ENCODE measurements at regions not wholly inside any gene's neighbourhood (a gene's known extent, or its start where the extent isn't known, plus 50 kb on each side); places are given as distances from the start of the nearest gene placed in this dataset.

DNA sequence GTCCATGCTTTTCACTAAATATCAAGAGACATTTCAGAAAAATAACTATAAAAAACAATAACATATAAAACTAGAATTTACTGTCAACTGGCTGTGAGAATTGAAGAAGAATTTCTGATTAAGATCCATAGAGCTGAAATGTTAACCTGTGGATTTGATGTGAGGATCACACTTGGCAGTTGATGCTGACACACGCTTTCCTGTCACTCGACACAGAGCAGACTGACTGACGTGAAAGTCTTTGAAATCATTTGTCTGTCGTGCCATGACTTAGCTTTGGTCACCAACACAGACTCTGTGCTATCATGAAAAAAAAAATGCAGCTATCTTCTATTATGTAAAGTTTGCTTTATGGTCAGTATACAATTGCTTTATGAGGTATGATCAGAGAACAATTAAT lies 706.0 kb upstream of the ZP4 start:
- no peak overlapping the region for H3K27ac ChIP-seq
- intact Hi-C loops (cut with DNase I), result no loop called here
- DNase-seq (no peak), ATAC-seq (no peak)
- no peaks in the 10 kb centered on the region for H3K9me3 ChIP-seq
- no peaks in the 10 kb centered on the region for H3K36me3 ChIP-seq
- no peaks in the 10 kb centered on the region for H3K4me1 ChIP-seq
- TF ChIP-seq, protein P1, sequence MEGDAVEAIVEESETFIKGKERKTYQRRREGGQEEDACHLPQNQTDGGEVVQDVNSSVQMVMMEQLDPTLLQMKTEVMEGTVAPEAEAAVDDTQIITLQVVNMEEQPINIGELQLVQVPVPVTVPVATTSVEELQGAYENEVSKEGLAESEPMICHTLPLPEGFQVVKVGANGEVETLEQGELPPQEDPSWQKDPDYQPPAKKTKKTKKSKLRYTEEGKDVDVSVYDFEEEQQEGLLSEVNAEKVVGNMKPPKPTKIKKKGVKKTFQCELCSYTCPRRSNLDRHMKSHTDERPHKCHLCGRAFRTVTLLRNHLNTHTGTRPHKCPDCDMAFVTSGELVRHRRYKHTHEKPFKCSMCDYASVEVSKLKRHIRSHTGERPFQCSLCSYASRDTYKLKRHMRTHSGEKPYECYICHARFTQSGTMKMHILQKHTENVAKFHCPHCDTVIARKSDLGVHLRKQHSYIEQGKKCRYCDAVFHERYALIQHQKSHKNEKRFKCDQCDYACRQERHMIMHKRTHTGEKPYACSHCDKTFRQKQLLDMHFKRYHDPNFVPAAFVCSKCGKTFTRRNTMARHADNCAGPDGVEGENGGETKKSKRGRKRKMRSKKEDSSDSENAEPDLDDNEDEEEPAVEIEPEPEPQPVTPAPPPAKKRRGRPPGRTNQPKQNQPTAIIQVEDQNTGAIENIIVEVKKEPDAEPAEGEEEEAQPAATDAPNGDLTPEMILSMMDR (IDR thresholded peaks at IDR 0.05), result no peak
- no peaks in the 10 kb centered on the region for H3K27me3 ChIP-seq (ENCODE audit: low read depth)
- no peak overlapping the region for H3K4me3 ChIP-seq

GRCh38 chr1:238592621-238593020 lies 701.9 kb upstream of the ZP4 start:
- Histone ChIP-seq H3K27ac (no peak overlapping the region), H3K36me3 (no peaks in the 10 kb centered on the region), H3K9me3 (no peaks in the 10 kb centered on the region), H3K27me3 (ENCODE audit: low read depth) (no peaks in the 10 kb centered on the region), H3K4me3 (no peak overlapping the region), H3K4me1 (no peaks in the 10 kb centered on the region)
- intact Hi-C loops (cut with DNase I), result no loop called here
- DNase-seq (no peak), ATAC-seq (no peak)
- TF ChIP-seq, protein P1 (IDR thresholded peaks at IDR 0.05), result no peak

DNA sequence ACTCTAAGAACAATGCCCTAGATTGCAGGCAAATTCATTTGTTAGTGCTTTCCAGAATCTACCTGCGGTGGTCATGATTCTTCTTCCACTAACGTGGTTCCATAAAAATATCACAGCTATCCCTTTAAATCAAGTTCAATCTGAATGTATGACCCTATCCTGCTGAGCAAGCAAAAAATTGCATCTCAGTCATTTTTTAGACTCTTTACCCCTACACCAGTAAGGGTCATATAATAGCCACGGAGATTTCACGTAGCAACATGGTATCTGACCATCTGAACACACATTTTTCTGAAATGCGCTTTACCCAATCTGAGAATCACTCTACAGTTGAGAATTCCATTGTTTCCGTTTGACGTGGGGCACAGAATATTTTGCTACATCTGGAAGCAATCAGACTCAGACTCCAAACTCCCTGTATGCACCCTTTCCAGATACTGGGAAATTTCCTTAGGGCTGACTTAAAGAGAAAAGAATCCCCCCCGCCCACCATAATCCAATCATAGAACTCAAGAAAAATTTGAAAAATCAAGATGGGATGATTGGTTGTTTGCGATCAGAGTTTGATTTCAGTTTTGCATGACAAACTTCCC lies 699.2 kb upstream of the ZP4 start:
- ATAC-seq (no peak), DNase-seq (no peak)
- no peaks in the 10 kb centered on the region for H3K36me3 ChIP-seq
- intact Hi-C loops (cut with DNase I), result no loop called here
- H3K4me3 ChIP-seq, result no peak overlapping the region
- no peak overlapping the region for H3K27ac ChIP-seq
- H3K9me3 ChIP-seq, result no peaks in the 10 kb centered on the region
- TF ChIP-seq, protein P1 (IDR thresholded peaks at IDR 0.05), result no peak
- no peaks in the 10 kb centered on the region for H3K27me3 ChIP-seq (ENCODE audit: low read depth)
- no peaks in the 10 kb centered on the region for H3K4me1 ChIP-seq

DNA sequence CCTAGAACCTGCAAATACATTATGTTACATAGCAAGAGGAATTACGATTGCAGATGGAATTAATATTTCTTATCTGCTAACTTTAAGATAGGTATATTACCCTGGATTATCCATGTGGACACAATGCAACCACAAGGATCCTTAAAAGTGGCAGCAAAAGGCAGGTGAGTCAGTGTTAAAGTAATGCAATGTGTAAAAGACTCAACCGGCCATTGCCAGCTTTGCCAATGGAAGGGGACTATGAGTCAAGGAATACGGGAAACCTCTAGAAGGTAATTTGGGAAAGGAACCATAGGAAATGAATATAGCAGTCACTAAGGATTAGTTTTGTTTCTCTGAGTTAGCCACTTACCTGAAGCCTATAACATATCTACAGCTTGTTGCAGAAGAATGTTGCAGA lies 692.1 kb upstream of the ZP4 start:
- H3K9me3 ChIP-seq, result no peaks in the 10 kb centered on the region
- no peak for DNase-seq
- no peak overlapping the region for H3K4me3 ChIP-seq
- H3K4me1 ChIP-seq, result no peaks in the 10 kb centered on the region
- TF ChIP-seq, protein P1 (IDR thresholded peaks at IDR 0.05), result no peak
- no peak for ATAC-seq
- H3K36me3 ChIP-seq, result no peaks in the 10 kb centered on the region
- H3K27ac ChIP-seq, result no peak overlapping the region
- intact Hi-C loops (cut with DNase I), result no loop called here
- no peaks in the 10 kb centered on the region for H3K27me3 ChIP-seq (ENCODE audit: low read depth)

DNA sequence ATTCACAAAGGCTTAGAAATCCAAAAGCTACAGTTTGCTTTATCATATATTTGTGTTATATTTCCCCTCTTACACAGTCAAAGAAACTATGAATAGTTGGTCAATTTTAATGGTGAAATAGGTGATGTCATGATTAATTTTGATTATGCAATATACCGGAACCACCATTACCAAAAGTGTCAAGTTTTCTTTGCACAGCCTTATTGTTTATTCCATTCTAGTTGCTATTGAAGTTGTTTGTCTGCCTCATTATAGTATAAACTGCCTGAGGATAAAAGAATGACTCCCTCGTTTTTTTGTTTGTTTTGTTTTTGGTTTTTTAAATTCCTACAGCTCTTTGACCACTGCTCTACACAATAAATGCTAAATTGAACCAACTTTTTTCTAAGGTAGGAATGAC lies 690.6 kb upstream of the ZP4 start:
- no peaks in the 10 kb centered on the region for H3K36me3 ChIP-seq
- intact Hi-C loops (cut with DNase I), result no loop called here
- H3K27me3 ChIP-seq (ENCODE audit: low read depth), result no peaks in the 10 kb centered on the region
- no peak overlapping the region for H3K4me3 ChIP-seq
- no peaks in the 10 kb centered on the region for H3K4me1 ChIP-seq
- no peak for DNase-seq
- H3K27ac ChIP-seq, result no peak overlapping the region
- TF ChIP-seq, protein P1 (IDR thresholded peaks at IDR 0.05), result no peak
- no peaks in the 10 kb centered on the region for H3K9me3 ChIP-seq
- no peak for ATAC-seq

GRCh38 chr1:238568735-238569134 lies 678.0 kb upstream of the ZP4 start:
- TF ChIP-seq, protein P1 (IDR thresholded peaks at IDR 0.05), result no peak
- DNase-seq (no peak), ATAC-seq (no peak)
- no peaks in the 10 kb centered on the region for H3K27me3 ChIP-seq (ENCODE audit: low read depth)
- no peaks in the 10 kb centered on the region for H3K4me1 ChIP-seq
- H3K4me3 ChIP-seq, result no peak overlapping the region
- H3K36me3 ChIP-seq, result no peaks in the 10 kb centered on the region
- intact Hi-C loops (cut with DNase I), result no loop called here
- no peaks in the 10 kb centered on the region for H3K9me3 ChIP-seq
- no peak overlapping the region for H3K27ac ChIP-seq

All from lower lobe of right lung (tissue), 2 donors.